Mesothelial cell of epicardium (in vitro differentiated cells): ENCODE measurements at regions not wholly inside any gene's neighbourhood (a gene's known extent, or its start where the extent isn't known, plus 50 kb on each side); places are given as distances from the start of the nearest gene placed in this dataset.

Experiments
- DNase-seq, 2 experiments: peaks; one replicate each; pipeline ENCODE4 v3.0.0; 2021; ENCODE audit warnings: low spot score in 2 of 2; ENCODE audit not compliant: unreplicated experiment in 2 of 2
- H3K27ac Mint-ChIP-seq: 2 replicates; pipeline ENCODE4 v1.8.0; 2021; ENCODE audit warnings: mixed read lengths
- H3K27me3 Mint-ChIP-seq: 2 replicates; pipeline ENCODE4 v1.8.0; 2021; ENCODE audit warnings: low read depth, mixed read lengths
- H3K36me3 Mint-ChIP-seq: 2 replicates; pipeline ENCODE4 v1.8.0; 2021; ENCODE audit warnings: mixed read lengths
- H3K4me1 Mint-ChIP-seq: 2 replicates; pipeline ENCODE4 v1.8.0; 2021; ENCODE audit warnings: mixed read lengths
- H3K4me3 Mint-ChIP-seq: 2 replicates; pipeline ENCODE4 v1.8.0; 2021; ENCODE audit warnings: mild to moderate bottlenecking, moderate library complexity, mixed read lengths
- H3K9me3 Mint-ChIP-seq: 2 replicates; pipeline ENCODE4 v1.8.0; 2021; ENCODE audit warnings: mixed read lengths
- TF ChIP-seq, protein P1 (sequence below): fragments of 200-600 bp; sonication (generic); IDR thresholded peaks from one replicate; pipeline ENCODE4 v1.5.0; 2021; ENCODE audit warnings: antibody characterized with exemption; ENCODE audit not compliant: unreplicated experiment

DNA sequence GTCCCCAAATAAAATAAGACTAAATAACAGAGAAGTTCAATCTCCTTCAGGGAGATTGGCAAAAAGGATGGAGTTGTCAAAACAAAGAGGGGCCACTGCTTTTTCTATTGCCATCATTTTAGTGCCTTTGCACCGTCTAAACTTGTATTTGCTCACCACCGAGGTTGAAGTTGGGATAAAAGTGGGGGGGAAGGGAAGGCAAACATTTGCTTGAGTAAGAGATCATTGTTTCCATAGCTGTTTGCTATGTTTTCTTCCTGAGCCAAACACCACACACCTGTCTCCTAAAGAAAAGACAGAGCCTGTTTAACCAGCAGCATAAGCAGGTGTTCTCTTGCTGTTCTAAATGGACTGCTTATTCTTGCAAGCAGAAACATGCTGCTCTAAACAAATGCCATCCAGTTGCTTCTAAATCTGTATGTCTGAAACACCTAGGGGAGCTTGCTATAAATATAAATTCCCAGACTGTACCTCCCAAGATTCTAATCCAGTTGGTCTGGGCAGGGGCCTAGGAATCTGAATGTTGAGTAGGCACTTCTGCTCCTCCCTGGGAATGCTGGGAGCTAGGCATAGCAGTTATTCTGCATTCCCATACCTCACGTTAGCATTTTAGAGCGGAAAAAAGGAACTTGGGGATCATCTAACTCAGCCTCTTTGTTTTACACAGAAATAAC is 179.4 kb upstream of the ARL4C start:
- peaks cover 9% of the 10 kb centered on the region for H3K9me3 Mint-ChIP-seq

DNA sequence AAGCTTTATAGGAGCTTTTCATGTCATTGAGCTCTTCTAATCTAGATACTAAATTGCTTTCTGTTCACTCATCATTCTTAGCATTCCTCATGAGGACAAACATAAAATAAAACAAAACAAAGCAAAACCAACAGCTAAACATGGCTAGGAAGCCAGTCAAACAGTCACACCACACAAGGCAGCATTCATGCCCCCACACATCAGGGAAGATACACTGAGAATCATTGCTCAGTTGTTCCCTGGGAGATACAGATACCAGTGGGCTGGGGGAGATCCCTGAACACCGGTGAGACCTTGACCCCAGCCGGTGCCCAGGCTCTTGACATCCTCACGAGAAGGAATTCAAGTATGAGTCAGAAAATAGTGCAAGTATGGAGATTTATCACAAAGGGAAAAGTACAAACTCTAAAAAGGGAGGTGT is 177.9 kb upstream of the ARL4C start:
- Mint-ChIP-seq H3K4me1 (peaks cover 24% of the 10 kb centered on the region), H3K9me3 (peaks cover 9% of the 10 kb centered on the region), H3K27me3 (peaks cover 8% of the 10 kb centered on the region), H3K4me3 (no peak overlapping the region), H3K36me3 (peaks cover 3% of the 10 kb centered on the region), H3K27ac (peak overlapping the region; percentile 80)
- DNase-seq: no peak
- TF ChIP-seq, protein P1, sequence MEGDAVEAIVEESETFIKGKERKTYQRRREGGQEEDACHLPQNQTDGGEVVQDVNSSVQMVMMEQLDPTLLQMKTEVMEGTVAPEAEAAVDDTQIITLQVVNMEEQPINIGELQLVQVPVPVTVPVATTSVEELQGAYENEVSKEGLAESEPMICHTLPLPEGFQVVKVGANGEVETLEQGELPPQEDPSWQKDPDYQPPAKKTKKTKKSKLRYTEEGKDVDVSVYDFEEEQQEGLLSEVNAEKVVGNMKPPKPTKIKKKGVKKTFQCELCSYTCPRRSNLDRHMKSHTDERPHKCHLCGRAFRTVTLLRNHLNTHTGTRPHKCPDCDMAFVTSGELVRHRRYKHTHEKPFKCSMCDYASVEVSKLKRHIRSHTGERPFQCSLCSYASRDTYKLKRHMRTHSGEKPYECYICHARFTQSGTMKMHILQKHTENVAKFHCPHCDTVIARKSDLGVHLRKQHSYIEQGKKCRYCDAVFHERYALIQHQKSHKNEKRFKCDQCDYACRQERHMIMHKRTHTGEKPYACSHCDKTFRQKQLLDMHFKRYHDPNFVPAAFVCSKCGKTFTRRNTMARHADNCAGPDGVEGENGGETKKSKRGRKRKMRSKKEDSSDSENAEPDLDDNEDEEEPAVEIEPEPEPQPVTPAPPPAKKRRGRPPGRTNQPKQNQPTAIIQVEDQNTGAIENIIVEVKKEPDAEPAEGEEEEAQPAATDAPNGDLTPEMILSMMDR: no peak

More for the DNA sequence above, 179.4 kb upstream of the ARL4C start:
- Mint-ChIP-seq H3K4me1 (peaks cover 20% of the 10 kb centered on the region), H3K27me3 (peaks cover 7% of the 10 kb centered on the region), H3K36me3 (peaks cover 3% of the 10 kb centered on the region), H3K4me3 (no peak overlapping the region), H3K27ac (no peak overlapping the region)
- DNase-seq: no peak
- TF ChIP-seq, protein P1: no peak

DNA sequence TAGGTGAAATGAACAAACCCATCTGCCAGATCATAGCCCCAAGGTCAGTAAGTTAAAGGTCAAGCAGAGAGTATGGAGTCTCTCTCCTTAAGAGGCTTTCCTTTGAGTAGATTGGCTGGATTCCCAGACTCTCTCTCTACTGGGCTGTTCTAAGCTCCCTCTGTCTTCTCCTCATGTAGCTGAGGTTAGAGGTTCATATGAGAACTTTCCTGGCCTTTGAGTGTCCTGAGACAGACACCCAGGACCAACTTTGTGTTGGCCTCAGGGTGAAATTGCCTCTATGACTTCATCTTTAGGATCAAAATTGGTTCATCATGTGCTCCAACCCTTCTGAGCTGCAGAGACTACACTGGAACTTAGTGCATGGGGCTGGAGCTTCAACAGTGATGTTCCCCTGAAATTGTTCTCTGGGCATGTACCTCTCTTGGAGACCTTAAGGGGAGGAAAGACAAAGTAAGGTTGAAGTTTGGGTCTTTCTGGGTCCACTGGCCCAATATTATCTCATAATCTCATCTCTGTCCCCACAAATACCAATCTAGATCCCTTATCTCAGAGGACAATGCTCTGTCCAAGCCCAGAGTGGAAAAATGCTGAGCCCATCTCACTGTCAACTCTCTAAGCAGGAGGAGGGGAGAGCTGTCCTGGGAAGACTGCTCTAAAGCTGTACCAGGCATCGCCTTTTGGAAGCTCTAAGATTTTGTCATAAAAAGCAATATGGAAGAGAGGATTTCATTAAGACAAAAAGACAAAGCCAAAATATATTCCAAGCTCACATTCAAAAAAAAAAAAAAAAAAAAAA is 177.3 kb upstream of the ARL4C start:
- H3K27ac Mint-ChIP-seq: no peak overlapping the region
- H3K36me3 Mint-ChIP-seq: peaks cover 3% of the 10 kb centered on the region
- peaks cover 9% of the 10 kb centered on the region for H3K9me3 Mint-ChIP-seq
- no peak overlapping the region for H3K4me3 Mint-ChIP-seq
- no peak for DNase-seq
- H3K27me3 Mint-ChIP-seq: peaks cover 8% of the 10 kb centered on the region
- H3K4me1 Mint-ChIP-seq: peaks cover 24% of the 10 kb centered on the region
- TF ChIP-seq, protein P1: no peak

DNA sequence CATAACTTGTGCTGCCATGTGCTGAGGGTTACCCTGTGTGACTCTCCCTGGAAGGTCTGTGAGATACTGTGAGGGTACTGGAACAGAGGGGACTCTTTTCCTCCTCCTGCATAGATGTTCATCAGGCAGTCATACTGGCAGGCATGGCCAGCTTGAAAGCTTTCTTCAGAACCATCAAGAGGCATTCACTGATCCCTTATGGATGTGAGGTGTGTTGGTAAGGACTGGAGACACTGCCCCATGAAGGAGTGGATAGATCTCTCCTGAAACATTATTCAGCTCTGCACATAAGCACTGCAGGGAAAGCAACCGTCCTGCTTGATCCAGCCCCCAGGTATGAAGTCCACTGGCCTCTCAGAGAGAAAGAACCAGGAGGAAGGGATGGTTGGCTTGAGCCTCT is 176.6 kb upstream of the ARL4C start:
- peaks cover 3% of the 10 kb centered on the region for H3K36me3 Mint-ChIP-seq
- H3K27ac Mint-ChIP-seq: no peak overlapping the region
- H3K4me3 Mint-ChIP-seq: no peak overlapping the region
- no peak for DNase-seq
- peaks cover 22% of the 10 kb centered on the region for H3K4me1 Mint-ChIP-seq
- peaks cover 9% of the 10 kb centered on the region for H3K9me3 Mint-ChIP-seq
- TF ChIP-seq, protein P1: no peak
- peaks cover 11% of the 10 kb centered on the region for H3K27me3 Mint-ChIP-seq

DNA sequence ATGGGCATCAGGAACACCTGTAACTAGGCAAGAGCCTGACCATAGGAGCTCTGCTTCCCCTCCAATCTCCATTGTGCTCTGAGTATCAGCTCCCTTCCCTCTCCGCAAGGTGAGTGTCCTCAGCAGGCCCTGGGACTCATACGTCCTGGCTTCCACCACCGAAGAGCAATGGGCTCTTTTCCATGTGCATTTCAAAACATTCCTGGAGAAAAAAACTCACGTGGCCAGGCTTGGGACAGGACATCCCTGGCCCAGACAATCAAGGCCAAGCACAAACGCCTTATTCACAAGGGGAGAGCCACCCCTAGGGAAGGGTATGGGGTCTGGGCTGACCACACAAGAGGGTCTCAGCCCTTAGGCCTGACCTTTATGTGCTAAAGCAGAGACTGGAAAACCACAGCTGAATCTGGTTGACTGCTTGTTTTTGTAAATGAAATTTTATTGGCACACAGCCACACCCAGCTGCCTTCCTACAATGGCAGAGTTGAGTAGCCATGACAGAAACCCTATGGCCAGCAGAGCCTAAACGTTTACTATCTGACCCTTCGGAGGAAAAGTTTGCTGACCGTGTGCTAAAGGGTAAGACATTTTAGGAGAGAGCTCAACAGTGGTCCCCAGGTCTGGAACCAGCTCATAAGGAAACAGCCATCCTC is 175.7 kb upstream of the ARL4C start:
- H3K27ac Mint-ChIP-seq: no peak overlapping the region
- TF ChIP-seq, protein P1: no peak
- peaks cover 3% of the 10 kb centered on the region for H3K36me3 Mint-ChIP-seq
- H3K9me3 Mint-ChIP-seq: peaks cover 9% of the 10 kb centered on the region
- no peak for DNase-seq
- H3K4me1 Mint-ChIP-seq: peaks cover 22% of the 10 kb centered on the region
- peaks cover 11% of the 10 kb centered on the region for H3K27me3 Mint-ChIP-seq
- H3K4me3 Mint-ChIP-seq: no peak overlapping the region
